HepG2 (cell line): ENCODE measurements at regions not wholly inside any gene's neighbourhood (a gene's known extent, or its start where the extent isn't known, plus 50 kb on each side); places are given as distances from the start of the nearest gene placed in this dataset.

ENCODE experiments used
- ATAC-seq: fragments of 200-7000 bp; cut with Tn5 transposase; 3 replicates; pipeline ENCODE4 v1.9.1; 2020; ENCODE audit warnings: mild to moderate bottlenecking, moderate library complexity
- BruUV-seq: library from RNA; stranded (reverse); fragments of 400-500 nt; replicated peaks from 2 replicates; lab custom pipeline; 2021; lab: Mats Ljungman, UMichigan
- CTCF ChIA-PET: fragments of 300-600 bp; formaldehyde crosslinking; extraction: SDS; loops from one replicate; lab custom pipeline; 2021; ENCODE audit warnings: low total read pairs, inconsistent platforms, low intra/inter-chr PET ratio; lab: Yijun Ruan, JAX
- POLR2A ChIA-PET: fragments of 350-600 bp; sonication (Branson Sonifier 250); formaldehyde crosslinking; loops from one replicate; lab custom pipeline; 2020; ENCODE audit warnings: antibody characterized with exemption, inconsistent platforms; lab: Yijun Ruan, JAX
- DNase-seq: peaks from one replicate; pipeline ENCODE4 v3.0.0-alpha.2; 2015; ENCODE audit warnings: low spot score
- FAIRE-seq: peaks from 3 replicates; lab custom pipeline; 2011; peaks lifted over from hg19 to GRCh38; lab: Jason Lieb, UNC
- H2AFZ ChIP-seq: one replicate; pipeline ENCODE4 v1.6.1; 2011; ENCODE audit warnings: low read length, inconsistent platforms
- H3K27ac ChIP-seq: fragments of 300-600 bp; 3 replicates; pipeline ENCODE4 v1.8.0; 2011; ENCODE audit warnings: mixed run types, mild to moderate bottlenecking, mixed read lengths, low read length, inconsistent platforms; ENCODE audit not compliant: insufficient read depth; ENCODE audit errors: extremely low read length
- H3K27me3 ChIP-seq, 2 experiments: fragments of 200-600 bp in 1 of 2; 2 replicates in 1 of 2; 3 replicates in 1 of 2; pipeline versions ENCODE4 v1.6.0 to v1.8.0; 2011; ENCODE audit warnings: low read length in 2 of 2, mild to moderate bottlenecking in 2 of 2, moderate library complexity in 2 of 2, inconsistent platforms in 1 of 2; ENCODE audit not compliant: insufficient read depth in 2 of 2, control insufficient read depth in 1 of 2
- H3K36me3 ChIP-seq, 2 experiments: fragments of 200-600 bp in 1 of 2; replicated peaks in 1 of 2; 2 replicates in 1 of 2; 3 replicates in 1 of 2; pipeline versions ENCODE4 v1.5.1 to v1.8.0; 2011; ENCODE audit warnings: low read length in 2 of 2, inconsistent platforms in 1 of 2; ENCODE audit not compliant: insufficient read depth in 2 of 2, control insufficient read depth in 1 of 2
- H3K4me1 ChIP-seq: 2 replicates; pipeline ENCODE4 v1.5.1; 2012; ENCODE audit warnings: low read length, inconsistent platforms; ENCODE audit not compliant: insufficient read depth
- H3K4me2 ChIP-seq: 2 replicates; pipeline ENCODE4 v1.6.0; 2011; ENCODE audit warnings: low read depth, low read length, inconsistent platforms
- H3K4me3 ChIP-seq, 3 experiments: fragments of 200-600 bp in 1 of 3; sonication (generic), shearing (Covaris generic) in 1 of 3; replicated peaks in 1 of 3; 2 replicates each; pipeline ENCODE4 v1.5.1; 2011 to 2016; ENCODE audit warnings: low read length in 3 of 3, inconsistent platforms in 2 of 3, low read depth in 2 of 3, mild to moderate bottlenecking in 2 of 3, control low read depth in 1 of 3, mixed read lengths in 1 of 3; ENCODE audit not compliant: insufficient read depth in 1 of 3
- H3K79me2 ChIP-seq: one replicate; pipeline ENCODE4 v1.6.1; 2011; ENCODE audit warnings: low read length, inconsistent platforms; ENCODE audit not compliant: insufficient read depth
- H3K9ac ChIP-seq: 2 replicates; pipeline ENCODE4 v1.6.0; 2011; ENCODE audit warnings: mild to moderate bottlenecking, low read depth, low read length, inconsistent platforms; ENCODE audit not compliant: insufficient read depth
- H3K9me3 ChIP-seq: 2 replicates; pipeline ENCODE4 v1.5.1; 2012; ENCODE audit warnings: mild to moderate bottlenecking, low read length
- H4K20me1 ChIP-seq: 2 replicates; pipeline ENCODE4 v1.6.0; 2011; ENCODE audit warnings: inconsistent platforms, mild to moderate bottlenecking, low read length, moderate library complexity; ENCODE audit not compliant: insufficient read depth
- ATF1 ChIP-seq: IDR thresholded peaks from 2 replicates; pipeline ENCODE4 v1.6.1; 2016; ENCODE audit warnings: mild to moderate bottlenecking, control low read depth
- FOXJ3 ChIP-seq: sonication (generic); formaldehyde crosslinking; IDR thresholded peaks from 2 replicates; pipeline ENCODE4 v1.4.0; 2020; ENCODE audit warnings: missing genetic modification reagents, mild to moderate bottlenecking, borderline replicate concordance
- NONO ChIP-seq, 2 experiments: fragments of 450-650 bp in 1 of 2; sonication (generic) in 1 of 2; formaldehyde crosslinking in 1 of 2; IDR thresholded peaks in 1 of 2; conservative IDR thresholded peaks in 1 of 2; 2 replicates each; pipeline versions ENCODE4 v1.6.1 to v1.8.0; 2017 to 2022; ENCODE audit warnings: mild to moderate bottlenecking in 1 of 2, missing genetic modification reagents in 1 of 2, moderate library complexity in 1 of 2
- SETDB1 ChIP-seq: sonication (generic); formaldehyde crosslinking; IDR thresholded peaks from 2 replicates; pipeline ENCODE4 v1.5.1; 2020; ENCODE audit warnings: missing genetic modification reagents, mild to moderate bottlenecking, borderline replicate concordance
- TGIF2 ChIP-seq: IDR thresholded peaks from 2 replicates; pipeline ENCODE4 v1.6.1; 2016; ENCODE audit warnings: control low read depth, missing compliant biosample characterization
- U2AF2 ChIP-seq: fragments of 200-400 bp; formaldehyde crosslinking; IDR thresholded peaks from 2 replicates; pipeline ENCODE4 v1.6.1; 2017; ENCODE audit warnings: low read depth, mild to moderate bottlenecking, low read length
- ZNF24 ChIP-seq: fragments of 450-650 bp; IDR thresholded peaks from 2 replicates; pipeline ENCODE4 v1.6.1; 2017; ENCODE audit warnings: antibody characterized with exemption, mild to moderate bottlenecking
- ZNF589 ChIP-seq: sonication (generic); formaldehyde crosslinking; conservative IDR thresholded peaks from 2 replicates; pipeline ENCODE4 v1.8.0; 2022; ENCODE audit warnings: mild to moderate bottlenecking, moderate library complexity, missing genetic modification reagents
- ZNF713 ChIP-seq: sonication (generic); formaldehyde crosslinking; IDR thresholded peaks from 2 replicates; pipeline ENCODE4 v1.4.0; 2020; ENCODE audit warnings: mild to moderate bottlenecking, missing genetic modification reagents
- WGBS: methylation state at CpG from one replicate; pipeline ENCODE4 v1.1.6; 2017; ENCODE audit warnings: low lambda C conversion rate; 5-methylcytosine and 5-hydroxymethylcytosine counted together
- in situ Hi-C: cut with HindIII; loops from 2 replicates; pipeline ENCODE4 v1.10.0; 2017; ENCODE audit warnings: low pct_unique_long_range_greater_than_20kb; ENCODE audit not compliant: extremely low pct_ligation_motif_present
- intact Hi-C: fragments of 100-400 bp; cut with micrococcal nuclease; formaldehyde crosslinking; loops from one replicate; pipeline ENCODE4 v1.10.0; 2022; ENCODE audit not compliant: unreplicated experiment
- TF ChIP-seq, protein P1 (sequence below): IDR thresholded peaks from 2 replicates; pipeline ENCODE4 v1.6.1; 2016
- TF ChIP-seq, protein P2 (sequence below): sonication (generic); formaldehyde crosslinking; conservative IDR thresholded peaks from 2 replicates; pipeline ENCODE4 v1.8.0; 2022; ENCODE audit warnings: mild to moderate bottlenecking, moderate library complexity, missing genetic modification reagents
- TF ChIP-seq, protein P3 (sequence below): sonication (generic); formaldehyde crosslinking; conservative IDR thresholded peaks from 2 replicates; pipeline ENCODE4 v1.8.1; 2023; ENCODE audit warnings: missing genetic modification reagents

DNA sequence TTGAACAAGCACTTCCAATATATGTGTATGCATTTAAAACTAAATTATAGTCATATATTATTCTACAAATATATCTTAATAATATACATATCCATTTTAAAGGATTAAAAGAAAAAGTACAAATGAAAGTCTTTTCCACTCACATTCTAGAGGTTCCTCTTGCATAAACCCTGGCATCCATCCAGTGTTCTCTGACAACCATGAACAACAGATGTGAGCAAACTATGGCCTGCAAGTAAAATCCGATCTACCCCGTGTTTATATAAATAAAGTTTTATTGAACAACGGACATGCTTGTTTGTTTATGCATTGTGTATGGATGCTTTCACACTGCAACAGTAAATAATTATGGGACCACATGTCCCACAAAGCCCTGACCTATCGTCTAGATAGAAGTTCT lies 1122.3 kb downstream of the EPHA7 start:
- Histone ChIP-seq H3K4me1 (no peaks in the 10 kb centered on the region), H3K27me3 (no peaks in the 10 kb centered on the region), H3K27ac (no peak overlapping the region), H3K9ac (no peak overlapping the region), H2AFZ (no peak overlapping the region), H3K9me3 (no peaks in the 10 kb centered on the region; the same call in 1 of the 2 replicates), H3K4me2 (no peak overlapping the region), H3K36me3 (no peaks in the 10 kb centered on the region), H3K4me3 (no peak overlapping the region), H3K79me2 (no peaks in the 10 kb centered on the region), H4K20me1 (no peaks in the 10 kb centered on the region)
- 1% methylated on average over 4 of the region's 4 CpGs for WGBS
- FAIRE-seq (no peak), DNase-seq (no peak), ATAC-seq (no peak)
- CTCF ChIA-PET = no interaction called here
- intact Hi-C loops = no loop called here
- TF ChIP-seq FOXJ3 (no peak), SETDB1 (no peak), NONO (IDR thresholded peaks at IDR 0.05) (no peak), NONO (CRISPR knock-in tag; conservative IDR thresholded peaks at IDR 0.05) (no peak), U2AF2 (no peak), ATF1 (CRISPR knock-in tag) (no peak), ZNF24 (no peak)
- TF ChIP-seq, protein P1, sequence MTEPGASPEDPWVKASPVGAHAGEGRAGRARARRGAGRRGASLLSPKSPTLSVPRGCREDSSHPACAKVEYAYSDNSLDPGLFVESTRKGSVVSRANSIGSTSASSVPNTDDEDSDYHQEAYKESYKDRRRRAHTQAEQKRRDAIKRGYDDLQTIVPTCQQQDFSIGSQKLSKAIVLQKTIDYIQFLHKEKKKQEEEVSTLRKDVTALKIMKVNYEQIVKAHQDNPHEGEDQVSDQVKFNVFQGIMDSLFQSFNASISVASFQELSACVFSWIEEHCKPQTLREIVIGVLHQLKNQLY (CRISPR knock-in tag) = no peak
- POLR2A ChIA-PET = no interaction called here
- in situ Hi-C loops = no loop called here
- BruUV-seq = no TSS peak

GRCh38 chr6:92292067-92292466 lies 1127.3 kb downstream of the EPHA7 start:
- WGBS = 0% methylated on average over 1 of the region's 1 CpG
- ATAC-seq (no peak), FAIRE-seq (no peak), DNase-seq (no peak)
- no peaks in the 10 kb centered on the region for H3K36me3 ChIP-seq
- CTCF ChIA-PET = no interaction called here
- TF ChIP-seq ZNF713 (CRISPR knock-in tag) (no peak), TGIF2 (CRISPR knock-in tag) (no peak), ZNF589 (CRISPR knock-in tag) (no peak)
- TF ChIP-seq, protein P2, sequence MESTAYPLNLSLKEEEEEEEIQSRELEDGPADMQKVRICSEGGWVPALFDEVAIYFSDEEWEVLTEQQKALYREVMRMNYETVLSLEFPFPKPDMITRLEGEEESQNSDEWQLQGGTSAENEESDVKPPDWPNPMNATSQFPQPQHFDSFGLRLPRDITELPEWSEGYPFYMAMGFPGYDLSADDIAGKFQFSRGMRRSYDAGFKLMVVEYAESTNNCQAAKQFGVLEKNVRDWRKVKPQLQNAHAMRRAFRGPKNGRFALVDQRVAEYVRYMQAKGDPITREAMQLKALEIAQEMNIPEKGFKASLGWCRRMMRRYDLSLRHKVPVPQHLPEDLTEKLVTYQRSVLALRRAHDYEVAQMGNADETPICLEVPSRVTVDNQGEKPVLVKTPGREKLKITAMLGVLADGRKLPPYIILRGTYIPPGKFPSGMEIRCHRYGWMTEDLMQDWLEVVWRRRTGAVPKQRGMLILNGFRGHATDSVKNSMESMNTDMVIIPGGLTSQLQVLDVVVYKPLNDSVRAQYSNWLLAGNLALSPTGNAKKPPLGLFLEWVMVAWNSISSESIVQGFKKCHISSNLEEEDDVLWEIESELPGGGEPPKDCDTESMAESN (CRISPR knock-in tag) = no peak
- TF ChIP-seq, protein P3, sequence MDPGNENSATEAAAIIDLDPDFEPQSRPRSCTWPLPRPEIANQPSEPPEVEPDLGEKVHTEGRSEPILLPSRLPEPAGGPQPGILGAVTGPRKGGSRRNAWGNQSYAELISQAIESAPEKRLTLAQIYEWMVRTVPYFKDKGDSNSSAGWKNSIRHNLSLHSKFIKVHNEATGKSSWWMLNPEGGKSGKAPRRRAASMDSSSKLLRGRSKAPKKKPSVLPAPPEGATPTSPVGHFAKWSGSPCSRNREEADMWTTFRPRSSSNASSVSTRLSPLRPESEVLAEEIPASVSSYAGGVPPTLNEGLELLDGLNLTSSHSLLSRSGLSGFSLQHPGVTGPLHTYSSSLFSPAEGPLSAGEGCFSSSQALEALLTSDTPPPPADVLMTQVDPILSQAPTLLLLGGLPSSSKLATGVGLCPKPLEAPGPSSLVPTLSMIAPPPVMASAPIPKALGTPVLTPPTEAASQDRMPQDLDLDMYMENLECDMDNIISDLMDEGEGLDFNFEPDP (CRISPR knock-in tag) = no peak
- H4K20me1 ChIP-seq = no peaks in the 10 kb centered on the region
- no peaks in the 10 kb centered on the region for H3K4me1 ChIP-seq
- POLR2A ChIA-PET = no interaction called here
- in situ Hi-C loops (no loop called here), intact Hi-C loops (no loop called here)
- no peaks in the 10 kb centered on the region for H3K9me3 ChIP-seq
- H2AFZ ChIP-seq = no peak overlapping the region
- no peak overlapping the region for H3K4me3 ChIP-seq
- no TSS peak for BruUV-seq
- H3K27me3 ChIP-seq = no peaks in the 10 kb centered on the region
- no peaks in the 10 kb centered on the region for H3K79me2 ChIP-seq
- no peak overlapping the region for H3K4me2 ChIP-seq
- H3K9ac ChIP-seq = no peak overlapping the region
- no peak overlapping the region for H3K27ac ChIP-seq
